AG10803 (cell line): ENCODE measurements at regions not wholly inside any gene's neighbourhood (a gene's known extent, or its start where the extent isn't known, plus 50 kb on each side); places are given as distances from the start of the nearest gene placed in this dataset.
"Not testable (repeated sequence)": the region's sequence is repeated elsewhere in the genome, so short reads cannot be mapped to it uniquely, and the experiment has no call there.

Source experiments
- DNase-seq: peaks from one replicate; pipeline ENCODE4 v3.0.0; 2010; ENCODE audit warnings: low read depth
- H3K4me3 ChIP-seq: 2 replicates; pipeline ENCODE4 v1.5.1; 2011; ENCODE audit warnings: mild to moderate bottlenecking, low read length, control low read depth
- CTCF ChIP-seq: conservative IDR thresholded peaks from 2 replicates; pipeline ENCODE4 v1.5.1; 2011; ENCODE audit warnings: mild to moderate bottlenecking, low read length, control low read depth, inconsistent platforms

GRCh38 chr10:129059977-129060376 is 407.1 kb upstream of the MGMT start:
- H3K4me3 ChIP-seq: no peak overlapping the region
- no peak for DNase-seq
- no peak for TF ChIP-seq CTCF

- no peak overlapping the region for H3K4me3 ChIP-seq
- no peak for TF ChIP-seq CTCF
- DNase-seq: no peak
Observed at GRCh38 chr10:129063212-129063611, 403.8 kb upstream of the MGMT start.

GRCh38 chr10:129063877-129064276 is 403.2 kb upstream of the MGMT start:
- no peak for TF ChIP-seq CTCF
- no peak overlapping the region for H3K4me3 ChIP-seq
- DNase-seq: no peak

GRCh38 chr10:129066529-129066928 is 400.5 kb upstream of the MGMT start:
- not testable (repeated sequence) for H3K4me3 ChIP-seq, DNase-seq

- not testable (repeated sequence) for DNase-seq, H3K4me3 ChIP-seq
Observed at GRCh38 chr10:129071411-129071810, 395.6 kb upstream of the MGMT start.

GRCh38 chr10:129074939-129075338 is 392.1 kb upstream of the MGMT start:
- no peak for DNase-seq
- no peak overlapping the region for H3K4me3 ChIP-seq
- no peak for TF ChIP-seq CTCF

- H3K4me3 ChIP-seq: no peak overlapping the region
- no peak for DNase-seq
- TF ChIP-seq CTCF: no peak
Observed at GRCh38 chr10:129075508-129075907, 391.5 kb upstream of the MGMT start.

GRCh38 chr10:129075927-129076326 is 391.1 kb upstream of the MGMT start:
- no peak for TF ChIP-seq CTCF
- no peak for DNase-seq
- H3K4me3 ChIP-seq: no peak overlapping the region
